H1 (cell line): ENCODE measurements at regions not wholly inside any gene's neighbourhood (a gene's known extent, or its start where the extent isn't known, plus 50 kb on each side); places are given as distances from the start of the nearest gene placed in this dataset.

Experiments
- CTCF ChIA-PET: fragments of 300-600 bp; sonication (Branson Sonifier 250); formaldehyde crosslinking; loops from one replicate; lab custom pipeline; 2021; ENCODE audit not compliant: partially characterized antibody; lab: Charles Lee
- POLR2A ChIA-PET: fragments of 300-600 bp; sonication (Branson Sonifier 250); formaldehyde crosslinking; loops from one replicate; lab custom pipeline; 2021; ENCODE audit warnings: inconsistent platforms; ENCODE audit not compliant: partially characterized antibody; lab: Charles Lee
- DNase-seq, 2 experiments: peaks; one replicate each; pipeline versions ENCODE4 v3.0.0 to v3.0.0-alpha.2; 2010 to 2022; ENCODE audit warnings: low spot score in 2 of 2, low read depth in 1 of 2, mixed read lengths in 1 of 2
- FAIRE-seq: peaks from 2 replicates; lab custom pipeline; 2011; peaks lifted over from hg19 to GRCh38; lab: Jason Lieb, UNC
- H2AFZ ChIP-seq: 2 replicates; pipeline ENCODE4 v1.8.1; 2012; ENCODE audit warnings: low read length, inconsistent platforms
- H2AK5ac ChIP-seq: 2 replicates; pipeline ENCODE4 v1.6.1; 2013; ENCODE audit warnings: low read depth, low read length
- H2BK120ac ChIP-seq: replicated peaks from 2 replicates; pipeline ENCODE3; 2013; ENCODE audit warnings: low read depth, low read length, inconsistent platforms
- H2BK12ac ChIP-seq: 2 replicates; pipeline ENCODE4 v1.6.1; 2013; ENCODE audit warnings: low read depth, low read length
- H2BK15ac ChIP-seq: 2 replicates; pipeline ENCODE4 v1.6.1; 2013; ENCODE audit warnings: low read length
- H2BK20ac ChIP-seq: 2 replicates; pipeline ENCODE4 v1.6.1; 2013; ENCODE audit warnings: low read length
- H2BK5ac ChIP-seq: 2 replicates; pipeline ENCODE4 v1.6.1; 2013; ENCODE audit warnings: low read depth, low read length
- H3K14ac ChIP-seq: 2 replicates; pipeline ENCODE4 v1.6.1; 2013; ENCODE audit warnings: inconsistent platforms; ENCODE audit not compliant: insufficient read length
- H3K18ac ChIP-seq: 2 replicates; pipeline ENCODE4 v1.6.1; 2013; ENCODE audit warnings: low read length; ENCODE audit errors: extremely low read depth
- H3K23ac ChIP-seq: 2 replicates; pipeline ENCODE4 v1.6.1; 2013; ENCODE audit warnings: inconsistent platforms; ENCODE audit not compliant: insufficient read length
- H3K23me2 ChIP-seq: 2 replicates; pipeline ENCODE4 v1.6.1; 2013; ENCODE audit warnings: low read depth, low read length
- H3K27ac ChIP-seq: 2 replicates; pipeline ENCODE4 v1.6.1; 2011; ENCODE audit warnings: low read depth, low read length, inconsistent platforms
- H3K27me3 ChIP-seq, 4 experiments: replicated peaks in 1 of 4; 1 replicate in 1 of 4; 2 replicates in 3 of 4; pipeline versions ENCODE4 v1.6.1 to v1.8.1; 2011 to 2013; ENCODE audit warnings: low read length in 3 of 4, mild to moderate bottlenecking in 3 of 4, inconsistent platforms in 2 of 4, mixed read lengths in 2 of 4, moderate library complexity in 1 of 4; ENCODE audit not compliant: control insufficient read depth in 3 of 4, insufficient read depth in 3 of 4; ENCODE audit errors: extremely low read depth in 1 of 4
- H3K36me3 ChIP-seq, 4 experiments: 2 replicates each; pipeline versions ENCODE4 v1.6.1 to v1.8.1; 2011 to 2013; ENCODE audit warnings: mild to moderate bottlenecking in 4 of 4, low read length in 3 of 4, moderate library complexity in 2 of 4, control low read depth in 1 of 4, inconsistent platforms in 1 of 4; ENCODE audit not compliant: insufficient read depth in 4 of 4, control insufficient read depth in 2 of 4
- H3K4ac ChIP-seq: replicated peaks from 2 replicates; pipeline ENCODE3; 2013; ENCODE audit warnings: low read length, low read depth, mixed read lengths, inconsistent platforms; ENCODE audit not compliant: insufficient read length
- H3K4me1 ChIP-seq, 4 experiments: replicated peaks in 1 of 4; 1 replicate in 1 of 4; 2 replicates in 3 of 4; pipeline versions ENCODE4 v1.6.1 to v1.8.1; 2011 to 2013; ENCODE audit warnings: low read length in 3 of 4, inconsistent platforms in 2 of 4, mixed read lengths in 1 of 4; ENCODE audit not compliant: insufficient read depth in 4 of 4, control insufficient read depth in 3 of 4
- H3K4me2 ChIP-seq, 2 experiments: 2 replicates each; pipeline versions ENCODE4 v1.6.1 to v1.8.1; 2011 to 2013; ENCODE audit warnings: low read depth in 2 of 2, low read length in 2 of 2, control low read depth in 1 of 2, inconsistent platforms in 1 of 2, mild to moderate bottlenecking in 1 of 2; ENCODE audit not compliant: insufficient read depth in 1 of 2
- H3K4me3 ChIP-seq, 4 experiments: fragments of 200-600, 300-600 bp in 1 of 4; sonication (generic), shearing (Covaris generic), sonication (Bioruptor Twin) in 1 of 4; 2 replicates each; pipeline versions ENCODE4 v1.5.1 to v1.8.1; 2011 to 2016; ENCODE audit warnings: low read length in 4 of 4, low read depth in 3 of 4, control low read depth in 2 of 4, inconsistent platforms in 2 of 4, mild to moderate bottlenecking in 2 of 4, mixed read lengths in 1 of 4, moderate library complexity in 1 of 4; ENCODE audit not compliant: insufficient read depth in 2 of 4; ENCODE audit errors: extremely low read depth in 1 of 4
- H3K56ac ChIP-seq: replicated peaks from 2 replicates; pipeline ENCODE3; 2013; ENCODE audit warnings: low read depth, mild to moderate bottlenecking, mixed read lengths, low read length, inconsistent platforms; ENCODE audit not compliant: insufficient read length
- H3K79me1 ChIP-seq: 2 replicates; pipeline ENCODE4 v1.6.1; 2013; ENCODE audit warnings: low read depth, low read length, control low read depth
- H3K79me2 ChIP-seq, 2 experiments: 2 replicates each; pipeline versions ENCODE4 v1.6.1 to v1.8.1; 2012 to 2013; ENCODE audit warnings: low read length in 2 of 2, mild to moderate bottlenecking in 2 of 2, inconsistent platforms in 1 of 2; ENCODE audit not compliant: insufficient read depth in 2 of 2, control insufficient read depth in 1 of 2
- H3K9ac ChIP-seq, 4 experiments: replicated peaks in 1 of 4; 1 replicate in 1 of 4; 2 replicates in 3 of 4; pipeline versions ENCODE4 v1.6.1 to v1.8.1; 2011 to 2013; ENCODE audit warnings: low read depth in 3 of 4, low read length in 3 of 4, control low read depth in 2 of 4, mild to moderate bottlenecking in 2 of 4, moderate library complexity in 2 of 4, inconsistent platforms in 1 of 4; ENCODE audit errors: extremely low read depth in 1 of 4
- H3K9me3 ChIP-seq, 2 experiments: 2 replicates each; pipeline versions ENCODE4 v1.6.1 to v1.8.1; 2012 to 2013; ENCODE audit warnings: mild to moderate bottlenecking in 2 of 2, moderate library complexity in 2 of 2, control low read depth in 1 of 2, inconsistent platforms in 1 of 2, low read depth in 1 of 2, low read length in 1 of 2, mixed read lengths in 1 of 2; ENCODE audit not compliant: insufficient read depth in 2 of 2
- H4K20me1 ChIP-seq, 2 experiments: replicated peaks in 1 of 2; 2 replicates each; pipeline versions ENCODE3 to v1.8.1; 2011 to 2013; ENCODE audit warnings: inconsistent platforms in 2 of 2, low read length in 2 of 2, mild to moderate bottlenecking in 1 of 2; ENCODE audit not compliant: insufficient read depth in 2 of 2, control insufficient read depth in 1 of 2
- H4K5ac ChIP-seq: 2 replicates; pipeline ENCODE4 v1.6.1; 2013; ENCODE audit warnings: low read length, low read depth, mixed read lengths, inconsistent platforms; ENCODE audit not compliant: insufficient read length
- H4K8ac ChIP-seq: 2 replicates; pipeline ENCODE4 v1.8.0; 2013; ENCODE audit warnings: mild to moderate bottlenecking, moderate library complexity, low read length, inconsistent platforms; ENCODE audit not compliant: insufficient read depth; ENCODE audit errors: extremely low read depth
- H4K91ac ChIP-seq: replicated peaks from 2 replicates; pipeline ENCODE3; 2013; ENCODE audit warnings: low read length, mixed read lengths, inconsistent platforms; ENCODE audit not compliant: insufficient read length
- CREB1 ChIP-seq: IDR thresholded peaks from 2 replicates; pipeline ENCODE4 v1.6.1; 2012; ENCODE audit warnings: inconsistent platforms
- CTBP2 ChIP-seq: IDR thresholded peaks from 2 replicates; pipeline ENCODE4 v1.7.0; 2011; ENCODE audit warnings: borderline replicate concordance, mild to moderate bottlenecking, moderate library complexity, mixed read lengths, low read length; ENCODE audit not compliant: insufficient read depth, insufficient read length
- SP2 ChIP-seq: IDR thresholded peaks from 2 replicates; pipeline ENCODE4 v1.6.1; 2012; ENCODE audit warnings: mild to moderate bottlenecking, low read length, inconsistent platforms
- TAF7 ChIP-seq: optimal IDR thresholded peaks from 2 replicates; pipeline ENCODE3; 2011; ENCODE audit warnings: low read depth, mild to moderate bottlenecking, inconsistent platforms, low read length, moderate library complexity, borderline replicate concordance
- WGBS, 2 experiments: shearing (Covaris generic) in 1 of 2; methylation state at CpG; one replicate each; pipeline versions ENCODE4 v1.1.6 to v1.1.7; 2013 to 2015; ENCODE audit warnings: low lambda C conversion rate in 2 of 2, mixed read lengths in 2 of 2, inconsistent platforms in 1 of 2, low coverage in 1 of 2, missing lambda C conversion rate in 1 of 2; ENCODE audit not compliant: insufficient replicate concordance in 2 of 2, insufficient coverage in 1 of 2, insufficient read length in 1 of 2; ENCODE audit errors: extremely low coverage in 1 of 2, missing lambda C conversion rate in 1 of 2; 5-methylcytosine and 5-hydroxymethylcytosine counted together

DNA sequence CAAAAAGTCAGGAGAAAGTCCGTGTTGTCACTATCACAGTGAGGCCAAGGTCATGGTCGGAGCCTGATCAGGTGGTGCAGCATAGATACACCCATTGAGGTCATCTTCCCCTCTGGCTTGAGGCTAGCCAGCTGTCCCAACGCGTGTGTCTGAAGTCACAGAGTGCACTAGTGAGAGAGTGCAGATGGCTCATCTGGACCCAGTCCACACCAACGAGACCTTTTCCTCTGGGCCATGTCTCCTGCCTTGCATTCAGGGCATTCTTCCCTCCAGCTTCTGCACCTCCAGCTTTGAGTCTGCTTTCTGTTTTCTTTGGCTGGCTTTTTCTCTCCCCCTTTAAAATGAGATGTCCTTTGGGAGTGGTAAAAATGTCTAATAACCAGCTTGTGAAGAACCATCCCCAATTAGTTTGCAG lies 146.9 kb downstream of the TDRD15 start:
- H3K4ac ChIP-seq: no peak overlapping the region
- no peak overlapping the region for H3K23ac ChIP-seq
- H3K27ac ChIP-seq: no peak overlapping the region
- H3K36me3 ChIP-seq: no peaks in the 10 kb centered on the region
- no peaks in the 10 kb centered on the region for H3K9me3 ChIP-seq
- no peak overlapping the region for H3K9ac ChIP-seq
- no peak overlapping the region for H2BK12ac ChIP-seq
- no peak overlapping the region for H4K5ac ChIP-seq
- no peak overlapping the region for H4K91ac ChIP-seq
- no peak overlapping the region for H2AFZ ChIP-seq
- no peaks in the 10 kb centered on the region for H3K79me2 ChIP-seq
- H2BK120ac ChIP-seq: no peak overlapping the region
- H2BK15ac ChIP-seq: no peak overlapping the region
- ChIA-PET CTCF (interaction anchor here (0.6 to 1.6 kb wide), 4 partner anchors 9 to 102 kb away, joined by 3 to 9 read pairs (median 3); no protein-coding TSS in a partner anchor), POLR2A (no interaction called here)
- 90% methylated on average over 5 of the region's 5 CpGs; no CpG with 5 or more reads in 1 of the 2 experiments for WGBS, 2 experiments
- H3K27me3 ChIP-seq: no peaks in the 10 kb centered on the region
- H2BK5ac ChIP-seq: no peak overlapping the region; the same call in 1 of the 2 replicates
- no peaks in the 10 kb centered on the region for H3K23me2 ChIP-seq
- TF ChIP-seq CREB1 (no peak), SP2 (no peak), TAF7 (no peak), CTBP2 (no peak)
- DNase-seq: no peak
- no peak overlapping the region for H3K4me3 ChIP-seq
- H3K4me2 ChIP-seq: no peak overlapping the region
- H3K14ac ChIP-seq: no peak overlapping the region
- H2AK5ac ChIP-seq: no peak overlapping the region
- no peak overlapping the region for H2BK20ac ChIP-seq
- no peak overlapping the region for H3K56ac ChIP-seq
- H3K18ac ChIP-seq: no peak overlapping the region
- no peaks in the 10 kb centered on the region for H3K79me1 ChIP-seq
- no peaks in the 10 kb centered on the region for H3K4me1 ChIP-seq
- H4K20me1 ChIP-seq: no peaks in the 10 kb centered on the region
- FAIRE-seq: no peak
- no peak overlapping the region for H4K8ac ChIP-seq
